GM23338 (cell line): ENCODE measurements at regions not wholly inside any gene's neighbourhood (a gene's known extent, or its start where the extent isn't known, plus 50 kb on each side); places are given as distances from the start of the nearest gene placed in this dataset.

Experiments
- ATAC-seq: fragments of 200-7000 bp; cut with Tn5 transposase; 3 replicates; pipeline ENCODE4 v1.9.1; 2020
- DNase-seq: peaks from one replicate; pipeline ENCODE4 v3.0.0-alpha.2; 2015; ENCODE audit warnings: low spot score
- H2AFZ ChIP-seq: fragments of 200-600 bp; sonication (generic); 2 replicates; pipeline ENCODE4 v1.8.0; 2016; ENCODE audit warnings: antibody characterized with exemption, mild to moderate bottlenecking, moderate library complexity
- H3F3A ChIP-seq: fragments of 200-600 bp; sonication (generic); replicated peaks from 2 replicates; pipeline ENCODE4 v1.8.0; 2017; ENCODE audit warnings: antibody characterized with exemption, mixed run types, low read depth
- H3K27ac ChIP-seq: fragments of 200-600 bp; sonication (generic); 2 replicates; pipeline ENCODE4 v1.6.1; 2016; ENCODE audit warnings: low read depth
- H3K27me3 ChIP-seq: fragments of 200-600 bp; sonication (generic); 2 replicates; pipeline ENCODE4 v1.8.0; 2016; ENCODE audit warnings: mild to moderate bottlenecking, mixed run types, moderate library complexity; ENCODE audit not compliant: insufficient read depth
- H3K36me3 ChIP-seq: fragments of 200-600 bp; sonication (generic); 2 replicates; pipeline ENCODE4 v1.8.0; 2016; ENCODE audit warnings: mild to moderate bottlenecking; ENCODE audit not compliant: insufficient read depth
- H3K4me1 ChIP-seq: fragments of 200-600 bp; sonication (generic); 2 replicates; pipeline ENCODE4 v1.8.0; 2016; ENCODE audit warnings: mild to moderate bottlenecking, moderate library complexity; ENCODE audit not compliant: insufficient read depth
- H3K4me2 ChIP-seq: fragments of 200-600 bp; sonication (generic); 2 replicates; pipeline ENCODE4 v1.7.1; 2017; ENCODE audit warnings: mixed run types
- H3K4me3 ChIP-seq: fragments of 200-600 bp; sonication (generic); 2 replicates; pipeline ENCODE4 v1.6.1; 2016; ENCODE audit warnings: mixed run types
- H3K79me2 ChIP-seq: fragments of 200-600 bp; sonication (generic); replicated peaks from 2 replicates; pipeline ENCODE4 v1.8.0; 2017; ENCODE audit warnings: mild to moderate bottlenecking; ENCODE audit not compliant: insufficient read depth
- H3K9me2 ChIP-seq: fragments of 200-600 bp; sonication (generic); 2 replicates; pipeline ENCODE4 v1.8.0; 2017; ENCODE audit not compliant: insufficient read depth
- H4K20me1 ChIP-seq: fragments of 200-600 bp; sonication (generic); replicated peaks from 2 replicates; pipeline ENCODE4 v1.8.0; 2017; ENCODE audit warnings: mild to moderate bottlenecking; ENCODE audit not compliant: insufficient read depth
- H3K27ac Mint-ChIP-seq: 2 replicates; pipeline ENCODE4 v1.8.0; 2020; ENCODE audit warnings: inconsistent platforms, mild to moderate bottlenecking, moderate library complexity, mixed read lengths
- H3K27me3 Mint-ChIP-seq: 3 replicates; pipeline ENCODE4 v1.8.0; 2022; ENCODE audit warnings: low read depth, mild to moderate bottlenecking, moderate library complexity, mixed read lengths, inconsistent platforms; ENCODE audit not compliant: insufficient read depth, poor library complexity
- H3K36me3 Mint-ChIP-seq: 3 replicates; pipeline ENCODE4 v1.8.0; 2021; ENCODE audit warnings: low read depth, mild to moderate bottlenecking, inconsistent platforms, moderate library complexity, mixed read lengths
- H3K4me1 Mint-ChIP-seq: 3 replicates; pipeline ENCODE4 v1.8.0; 2020; ENCODE audit warnings: mild to moderate bottlenecking, inconsistent platforms, mixed read lengths
- H3K4me3 Mint-ChIP-seq: 3 replicates; pipeline ENCODE4 v1.8.0; 2021; ENCODE audit warnings: moderate library complexity, mild to moderate bottlenecking, inconsistent platforms, mixed read lengths
- H3K9me3 Mint-ChIP-seq: 3 replicates; pipeline ENCODE4 v1.8.0; 2020; ENCODE audit warnings: moderate library complexity, mild to moderate bottlenecking, inconsistent platforms, mixed read lengths
- CREB1 ChIP-seq: fragments of 250-450 bp; sonication (Bioruptor Pico); IDR thresholded peaks from 2 replicates; pipeline ENCODE4 v1.5.0; 2020; ENCODE audit warnings: low read depth, mild to moderate bottlenecking, moderate library complexity
- EZH2 ChIP-seq: fragments of 200-600 bp; sonication (generic); IDR thresholded peaks from one replicate; pipeline ENCODE4 v1.8.0; 2017; ENCODE audit warnings: antibody characterized with exemption, mild to moderate bottlenecking, low read depth; ENCODE audit not compliant: unreplicated experiment
- EZH2phosphoT487 ChIP-seq: fragments of 200-600 bp; sonication (generic); IDR thresholded peaks from one replicate; pipeline ENCODE4 v1.8.1; 2018; ENCODE audit warnings: antibody characterized with exemption; ENCODE audit not compliant: unreplicated experiment
- JUNB ChIP-seq: IDR thresholded peaks from one replicate; pipeline ENCODE4 v1.6.1; 2016; ENCODE audit warnings: antibody characterized with exemption; ENCODE audit not compliant: unreplicated experiment
- NANOG ChIP-seq: IDR thresholded peaks from 2 replicates; pipeline ENCODE4 v1.6.1; 2016; ENCODE audit warnings: antibody characterized with exemption, borderline replicate concordance
- POLR2AphosphoS5 ChIP-seq: IDR thresholded peaks from 2 replicates; pipeline ENCODE4 v1.6.1; 2016; ENCODE audit warnings: antibody characterized with exemption, low read depth
- STAT1 ChIP-seq: IDR thresholded peaks from one replicate; pipeline ENCODE4 v1.6.1; 2016; ENCODE audit warnings: antibody characterized with exemption; ENCODE audit not compliant: unreplicated experiment
- ZNF114 ChIP-seq: fragments of 250-450 bp; sonication (Bioruptor Pico); IDR thresholded peaks from 2 replicates; pipeline ENCODE4 v1.5.0; 2020; ENCODE audit warnings: mild to moderate bottlenecking, moderate library complexity
- ZNF331 ChIP-seq: fragments of 250-450 bp; sonication (Bioruptor Pico); IDR thresholded peaks from 2 replicates; pipeline ENCODE4 v1.5.0; 2020; ENCODE audit warnings: low read depth, mild to moderate bottlenecking, moderate library complexity
- TF ChIP-seq, protein P1 (sequence below): IDR thresholded peaks from one replicate; pipeline ENCODE4 v1.6.1; 2018; ENCODE audit warnings: antibody characterized with exemption; ENCODE audit not compliant: unreplicated experiment
- TF ChIP-seq, protein P2 (sequence below), 2 experiments: fragments of 200-600 bp in 1 of 2; sonication (generic) in 1 of 2; conservative IDR thresholded peaks; 2 replicates each; pipeline versions ENCODE4 v1.5.1 to v1.6.1; 2016 to 2017; ENCODE audit warnings: antibody characterized with exemption in 2 of 2, low read depth in 2 of 2, mild to moderate bottlenecking in 2 of 2, moderate library complexity in 1 of 2
- TF ChIP-seq, protein P3 (sequence below): IDR thresholded peaks from 2 replicates; pipeline ENCODE4 v1.6.1; 2016; ENCODE audit warnings: antibody characterized with exemption
- TF ChIP-seq, protein P4 (sequence below): fragments of 250-450 bp; sonication (Bioruptor Pico); IDR thresholded peaks from 2 replicates; pipeline ENCODE4 v1.5.0; 2020; ENCODE audit warnings: mild to moderate bottlenecking, moderate library complexity

DNA sequence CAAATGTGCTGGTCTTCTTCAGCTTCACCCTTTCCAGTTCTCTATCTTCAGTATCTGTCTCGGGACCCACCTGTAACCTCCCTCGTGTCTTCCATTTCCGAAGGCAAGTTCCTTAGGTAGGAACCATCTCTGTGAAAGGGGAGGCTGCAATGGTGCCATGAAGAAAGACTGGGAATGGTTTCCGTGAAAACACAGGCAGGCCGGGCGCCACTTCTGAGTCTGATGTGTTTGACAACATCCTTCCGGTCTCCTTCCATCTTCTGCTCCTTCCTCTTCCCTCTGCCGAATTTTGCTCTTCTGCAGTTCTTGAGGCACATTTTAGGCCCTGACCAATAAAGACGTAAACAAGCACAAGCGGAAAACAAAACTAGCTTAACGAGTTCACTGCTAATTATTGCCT is 328.0 kb downstream of the THBS2 start:
- DNase-seq (peak; percentile 4), ATAC-seq (no peak)
- no peaks in the 10 kb centered on the region; the same call in 1 of the 2 replicates for H3K4me1 ChIP-seq
- H3K27ac ChIP-seq = 0 out of 2 replicates have a peak overlapping the region, but pooled peaks have one; percentile 55
- no peaks in the 10 kb centered on the region for H3K79me2 ChIP-seq
- TF ChIP-seq, protein P1, sequence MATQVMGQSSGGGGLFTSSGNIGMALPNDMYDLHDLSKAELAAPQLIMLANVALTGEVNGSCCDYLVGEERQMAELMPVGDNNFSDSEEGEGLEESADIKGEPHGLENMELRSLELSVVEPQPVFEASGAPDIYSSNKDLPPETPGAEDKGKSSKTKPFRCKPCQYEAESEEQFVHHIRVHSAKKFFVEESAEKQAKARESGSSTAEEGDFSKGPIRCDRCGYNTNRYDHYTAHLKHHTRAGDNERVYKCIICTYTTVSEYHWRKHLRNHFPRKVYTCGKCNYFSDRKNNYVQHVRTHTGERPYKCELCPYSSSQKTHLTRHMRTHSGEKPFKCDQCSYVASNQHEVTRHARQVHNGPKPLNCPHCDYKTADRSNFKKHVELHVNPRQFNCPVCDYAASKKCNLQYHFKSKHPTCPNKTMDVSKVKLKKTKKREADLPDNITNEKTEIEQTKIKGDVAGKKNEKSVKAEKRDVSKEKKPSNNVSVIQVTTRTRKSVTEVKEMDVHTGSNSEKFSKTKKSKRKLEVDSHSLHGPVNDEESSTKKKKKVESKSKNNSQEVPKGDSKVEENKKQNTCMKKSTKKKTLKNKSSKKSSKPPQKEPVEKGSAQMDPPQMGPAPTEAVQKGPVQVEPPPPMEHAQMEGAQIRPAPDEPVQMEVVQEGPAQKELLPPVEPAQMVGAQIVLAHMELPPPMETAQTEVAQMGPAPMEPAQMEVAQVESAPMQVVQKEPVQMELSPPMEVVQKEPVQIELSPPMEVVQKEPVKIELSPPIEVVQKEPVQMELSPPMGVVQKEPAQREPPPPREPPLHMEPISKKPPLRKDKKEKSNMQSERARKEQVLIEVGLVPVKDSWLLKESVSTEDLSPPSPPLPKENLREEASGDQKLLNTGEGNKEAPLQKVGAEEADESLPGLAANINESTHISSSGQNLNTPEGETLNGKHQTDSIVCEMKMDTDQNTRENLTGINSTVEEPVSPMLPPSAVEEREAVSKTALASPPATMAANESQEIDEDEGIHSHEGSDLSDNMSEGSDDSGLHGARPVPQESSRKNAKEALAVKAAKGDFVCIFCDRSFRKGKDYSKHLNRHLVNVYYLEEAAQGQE = no peak
- TF ChIP-seq, protein P2, sequence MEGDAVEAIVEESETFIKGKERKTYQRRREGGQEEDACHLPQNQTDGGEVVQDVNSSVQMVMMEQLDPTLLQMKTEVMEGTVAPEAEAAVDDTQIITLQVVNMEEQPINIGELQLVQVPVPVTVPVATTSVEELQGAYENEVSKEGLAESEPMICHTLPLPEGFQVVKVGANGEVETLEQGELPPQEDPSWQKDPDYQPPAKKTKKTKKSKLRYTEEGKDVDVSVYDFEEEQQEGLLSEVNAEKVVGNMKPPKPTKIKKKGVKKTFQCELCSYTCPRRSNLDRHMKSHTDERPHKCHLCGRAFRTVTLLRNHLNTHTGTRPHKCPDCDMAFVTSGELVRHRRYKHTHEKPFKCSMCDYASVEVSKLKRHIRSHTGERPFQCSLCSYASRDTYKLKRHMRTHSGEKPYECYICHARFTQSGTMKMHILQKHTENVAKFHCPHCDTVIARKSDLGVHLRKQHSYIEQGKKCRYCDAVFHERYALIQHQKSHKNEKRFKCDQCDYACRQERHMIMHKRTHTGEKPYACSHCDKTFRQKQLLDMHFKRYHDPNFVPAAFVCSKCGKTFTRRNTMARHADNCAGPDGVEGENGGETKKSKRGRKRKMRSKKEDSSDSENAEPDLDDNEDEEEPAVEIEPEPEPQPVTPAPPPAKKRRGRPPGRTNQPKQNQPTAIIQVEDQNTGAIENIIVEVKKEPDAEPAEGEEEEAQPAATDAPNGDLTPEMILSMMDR (conservative IDR thresholded peaks at IDR 0.05; ENCODE audit: low read depth in 2 of 2) = no peak
- TF ChIP-seq ZNF331 (CRISPR knock-in tag) (no peak), JUNB (no peak), NANOG (no peak), EZH2 (no peak), STAT1 (no peak), POLR2AphosphoS5 (no peak), EZH2phosphoT487 (no peak), ZNF114 (CRISPR knock-in tag) (no peak), CREB1 (CRISPR knock-in tag) (no peak)
- TF ChIP-seq, protein P3, sequence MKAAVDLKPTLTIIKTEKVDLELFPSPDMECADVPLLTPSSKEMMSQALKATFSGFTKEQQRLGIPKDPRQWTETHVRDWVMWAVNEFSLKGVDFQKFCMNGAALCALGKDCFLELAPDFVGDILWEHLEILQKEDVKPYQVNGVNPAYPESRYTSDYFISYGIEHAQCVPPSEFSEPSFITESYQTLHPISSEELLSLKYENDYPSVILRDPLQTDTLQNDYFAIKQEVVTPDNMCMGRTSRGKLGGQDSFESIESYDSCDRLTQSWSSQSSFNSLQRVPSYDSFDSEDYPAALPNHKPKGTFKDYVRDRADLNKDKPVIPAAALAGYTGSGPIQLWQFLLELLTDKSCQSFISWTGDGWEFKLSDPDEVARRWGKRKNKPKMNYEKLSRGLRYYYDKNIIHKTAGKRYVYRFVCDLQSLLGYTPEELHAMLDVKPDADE = no peak
- TF ChIP-seq, protein P4, sequence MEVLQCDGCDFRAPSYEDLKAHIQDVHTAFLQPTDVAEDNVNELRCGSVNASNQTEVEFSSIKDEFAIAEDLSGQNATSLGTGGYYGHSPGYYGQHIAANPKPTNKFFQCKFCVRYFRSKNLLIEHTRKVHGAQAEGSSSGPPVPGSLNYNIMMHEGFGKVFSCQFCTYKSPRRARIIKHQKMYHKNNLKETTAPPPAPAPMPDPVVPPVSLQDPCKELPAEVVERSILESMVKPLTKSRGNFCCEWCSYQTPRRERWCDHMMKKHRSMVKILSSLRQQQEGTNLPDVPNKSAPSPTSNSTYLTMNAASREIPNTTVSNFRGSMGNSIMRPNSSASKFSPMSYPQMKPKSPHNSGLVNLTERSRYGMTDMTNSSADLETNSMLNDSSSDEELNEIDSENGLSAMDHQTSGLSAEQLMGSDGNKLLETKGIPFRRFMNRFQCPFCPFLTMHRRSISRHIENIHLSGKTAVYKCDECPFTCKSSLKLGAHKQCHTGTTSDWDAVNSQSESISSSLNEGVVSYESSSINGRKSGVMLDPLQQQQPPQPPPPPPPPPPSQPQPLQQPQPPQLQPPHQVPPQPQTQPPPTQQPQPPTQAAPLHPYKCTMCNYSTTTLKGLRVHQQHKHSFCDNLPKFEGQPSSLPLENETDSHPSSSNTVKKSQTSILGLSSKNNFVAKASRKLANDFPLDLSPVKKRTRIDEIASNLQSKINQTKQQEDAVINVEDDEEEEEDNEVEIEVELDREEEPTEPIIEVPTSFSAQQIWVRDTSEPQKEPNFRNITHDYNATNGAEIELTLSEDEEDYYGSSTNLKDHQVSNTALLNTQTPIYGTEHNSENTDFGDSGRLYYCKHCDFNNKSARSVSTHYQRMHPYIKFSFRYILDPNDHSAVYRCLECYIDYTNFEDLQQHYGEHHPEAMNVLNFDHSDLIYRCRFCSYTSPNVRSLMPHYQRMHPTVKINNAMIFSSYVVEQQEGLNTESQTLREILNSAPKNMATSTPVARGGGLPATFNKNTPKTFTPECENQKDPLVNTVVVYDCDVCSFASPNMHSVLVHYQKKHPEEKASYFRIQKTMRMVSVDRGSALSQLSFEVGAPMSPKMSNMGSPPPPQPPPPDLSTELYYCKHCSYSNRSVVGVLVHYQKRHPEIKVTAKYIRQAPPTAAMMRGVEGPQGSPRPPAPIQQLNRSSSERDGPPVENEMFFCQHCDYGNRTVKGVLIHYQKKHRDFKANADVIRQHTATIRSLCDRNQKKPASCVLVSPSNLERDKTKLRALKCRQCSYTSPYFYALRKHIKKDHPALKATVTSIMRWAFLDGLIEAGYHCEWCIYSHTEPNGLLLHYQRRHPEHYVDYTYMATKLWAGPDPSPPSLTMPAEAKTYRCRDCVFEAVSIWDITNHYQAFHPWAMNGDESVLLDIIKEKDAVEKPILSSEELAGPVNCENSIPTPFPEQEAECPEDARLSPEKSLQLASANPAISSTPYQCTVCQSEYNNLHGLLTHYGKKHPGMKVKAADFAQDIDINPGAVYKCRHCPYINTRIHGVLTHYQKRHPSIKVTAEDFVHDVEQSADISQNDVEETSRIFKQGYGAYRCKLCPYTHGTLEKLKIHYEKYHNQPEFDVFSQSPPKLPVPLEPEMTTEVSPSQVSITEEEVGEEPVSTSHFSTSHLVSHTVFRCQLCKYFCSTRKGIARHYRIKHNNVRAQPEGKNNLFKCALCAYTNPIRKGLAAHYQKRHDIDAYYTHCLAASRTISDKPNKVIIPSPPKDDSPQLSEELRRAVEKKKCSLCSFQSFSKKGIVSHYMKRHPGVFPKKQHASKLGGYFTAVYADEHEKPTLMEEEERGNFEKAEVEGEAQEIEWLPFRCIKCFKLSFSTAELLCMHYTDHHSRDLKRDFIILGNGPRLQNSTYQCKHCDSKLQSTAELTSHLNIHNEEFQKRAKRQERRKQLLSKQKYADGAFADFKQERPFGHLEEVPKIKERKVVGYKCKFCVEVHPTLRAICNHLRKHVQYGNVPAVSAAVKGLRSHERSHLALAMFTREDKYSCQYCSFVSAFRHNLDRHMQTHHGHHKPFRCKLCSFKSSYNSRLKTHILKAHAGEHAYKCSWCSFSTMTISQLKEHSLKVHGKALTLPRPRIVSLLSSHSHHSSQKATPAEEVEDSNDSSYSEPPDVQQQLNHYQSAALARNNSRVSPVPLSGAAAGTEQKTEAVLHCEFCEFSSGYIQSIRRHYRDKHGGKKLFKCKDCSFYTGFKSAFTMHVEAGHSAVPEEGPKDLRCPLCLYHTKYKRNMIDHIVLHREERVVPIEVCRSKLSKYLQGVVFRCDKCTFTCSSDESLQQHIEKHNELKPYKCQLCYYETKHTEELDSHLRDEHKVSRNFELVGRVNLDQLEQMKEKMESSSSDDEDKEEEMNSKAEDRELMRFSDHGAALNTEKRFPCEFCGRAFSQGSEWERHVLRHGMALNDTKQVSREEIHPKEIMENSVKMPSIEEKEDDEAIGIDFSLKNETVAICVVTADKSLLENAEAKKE = no peak
- no peak overlapping the region for H2AFZ ChIP-seq
- Mint-ChIP-seq H3K9me3 (peaks cover 25% of the 10 kb centered on the region), H3K4me3 (no peak overlapping the region), H3K27me3 (peaks cover 1% of the 10 kb centered on the region), H3K27ac (no peak overlapping the region), H3K36me3 (peaks cover 18% of the 10 kb centered on the region; the same call in 2 of the 3 replicates), H3K4me1 (peaks cover 7% of the 10 kb centered on the region)
- H3K36me3 ChIP-seq = no peaks in the 10 kb centered on the region
- no peaks in the 10 kb centered on the region for H3K9me2 ChIP-seq
- no peak overlapping the region for H3K4me3 ChIP-seq
- H4K20me1 ChIP-seq = no peaks in the 10 kb centered on the region
- H3K4me2 ChIP-seq = peak overlapping the region; percentile 32; the same call in 1 of the 2 replicates
- no peaks in the 10 kb centered on the region for H3F3A ChIP-seq
- no peaks in the 10 kb centered on the region for H3K27me3 ChIP-seq
